ENCODE measurements at regions not wholly inside any gene's neighbourhood (a gene's known extent, or its start where the extent isn't known, plus 50 kb on each side); places are given as distances from the start of the nearest gene placed in this dataset.

DNA sequence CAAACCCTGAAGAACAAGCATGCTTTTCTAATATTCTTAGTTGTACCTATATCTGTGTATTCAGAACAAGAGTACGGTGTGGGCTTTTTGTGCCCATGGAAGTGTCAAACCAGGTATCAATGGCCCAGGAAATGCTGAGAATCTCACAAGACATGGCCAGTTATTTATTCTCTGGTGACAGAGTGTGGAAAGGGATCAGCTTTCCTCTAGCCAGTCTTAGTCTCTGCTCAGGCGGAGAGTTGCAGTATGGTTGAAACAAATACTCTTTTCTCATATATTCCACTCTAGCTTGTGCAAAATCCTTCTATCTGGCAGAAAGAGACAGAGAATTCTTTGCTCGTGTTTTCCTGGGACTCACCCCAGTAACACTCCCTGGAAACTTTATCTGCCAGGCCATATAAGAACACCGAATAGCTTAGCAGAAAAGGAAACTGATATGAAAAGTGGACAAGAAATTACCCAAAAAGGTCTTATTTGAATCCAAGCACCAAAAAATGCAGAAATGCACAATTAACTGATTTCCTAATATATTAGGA is 173.3 kb upstream of the RSPO3 start:
- TF ChIP-seq POLR2A (IDR thresholded peaks at IDR 0.05), result no peak
- TF ChIP-seq, protein P1, sequence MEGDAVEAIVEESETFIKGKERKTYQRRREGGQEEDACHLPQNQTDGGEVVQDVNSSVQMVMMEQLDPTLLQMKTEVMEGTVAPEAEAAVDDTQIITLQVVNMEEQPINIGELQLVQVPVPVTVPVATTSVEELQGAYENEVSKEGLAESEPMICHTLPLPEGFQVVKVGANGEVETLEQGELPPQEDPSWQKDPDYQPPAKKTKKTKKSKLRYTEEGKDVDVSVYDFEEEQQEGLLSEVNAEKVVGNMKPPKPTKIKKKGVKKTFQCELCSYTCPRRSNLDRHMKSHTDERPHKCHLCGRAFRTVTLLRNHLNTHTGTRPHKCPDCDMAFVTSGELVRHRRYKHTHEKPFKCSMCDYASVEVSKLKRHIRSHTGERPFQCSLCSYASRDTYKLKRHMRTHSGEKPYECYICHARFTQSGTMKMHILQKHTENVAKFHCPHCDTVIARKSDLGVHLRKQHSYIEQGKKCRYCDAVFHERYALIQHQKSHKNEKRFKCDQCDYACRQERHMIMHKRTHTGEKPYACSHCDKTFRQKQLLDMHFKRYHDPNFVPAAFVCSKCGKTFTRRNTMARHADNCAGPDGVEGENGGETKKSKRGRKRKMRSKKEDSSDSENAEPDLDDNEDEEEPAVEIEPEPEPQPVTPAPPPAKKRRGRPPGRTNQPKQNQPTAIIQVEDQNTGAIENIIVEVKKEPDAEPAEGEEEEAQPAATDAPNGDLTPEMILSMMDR (IDR thresholded peaks at IDR 0.05), result no peak
